ENCODE measurements at regions not wholly inside any gene's neighbourhood (a gene's known extent, or its start where the extent isn't known, plus 50 kb on each side); places are given as distances from the start of the nearest gene placed in this dataset.

DNA sequence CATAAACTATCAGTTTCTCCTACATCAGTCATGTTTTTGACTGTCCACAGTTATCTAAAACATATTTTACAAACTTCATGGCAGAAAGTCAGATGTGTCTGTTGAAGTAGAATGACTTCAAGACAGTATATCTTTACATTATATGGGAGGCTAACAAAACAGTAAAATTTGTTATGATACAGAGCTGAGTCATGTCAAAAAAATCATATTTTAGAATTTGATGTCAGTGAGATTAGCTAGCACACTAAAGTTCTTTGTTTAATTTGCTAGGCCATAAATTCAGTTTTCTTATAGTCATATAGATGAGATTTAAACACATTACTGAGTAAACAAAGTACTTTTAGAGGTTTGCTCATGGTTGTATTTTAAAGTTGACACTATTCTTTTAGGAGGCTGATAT lies 80.3 kb upstream of the IGSF10 start:
- H3K4me1 ChIP-seq (ENCODE audit: low read depth) = no peaks in the 10 kb centered on the region
- no peaks in the 10 kb centered on the region for H3K36me3 ChIP-seq (ENCODE audit: low read depth)
- TF ChIP-seq, protein P1, sequence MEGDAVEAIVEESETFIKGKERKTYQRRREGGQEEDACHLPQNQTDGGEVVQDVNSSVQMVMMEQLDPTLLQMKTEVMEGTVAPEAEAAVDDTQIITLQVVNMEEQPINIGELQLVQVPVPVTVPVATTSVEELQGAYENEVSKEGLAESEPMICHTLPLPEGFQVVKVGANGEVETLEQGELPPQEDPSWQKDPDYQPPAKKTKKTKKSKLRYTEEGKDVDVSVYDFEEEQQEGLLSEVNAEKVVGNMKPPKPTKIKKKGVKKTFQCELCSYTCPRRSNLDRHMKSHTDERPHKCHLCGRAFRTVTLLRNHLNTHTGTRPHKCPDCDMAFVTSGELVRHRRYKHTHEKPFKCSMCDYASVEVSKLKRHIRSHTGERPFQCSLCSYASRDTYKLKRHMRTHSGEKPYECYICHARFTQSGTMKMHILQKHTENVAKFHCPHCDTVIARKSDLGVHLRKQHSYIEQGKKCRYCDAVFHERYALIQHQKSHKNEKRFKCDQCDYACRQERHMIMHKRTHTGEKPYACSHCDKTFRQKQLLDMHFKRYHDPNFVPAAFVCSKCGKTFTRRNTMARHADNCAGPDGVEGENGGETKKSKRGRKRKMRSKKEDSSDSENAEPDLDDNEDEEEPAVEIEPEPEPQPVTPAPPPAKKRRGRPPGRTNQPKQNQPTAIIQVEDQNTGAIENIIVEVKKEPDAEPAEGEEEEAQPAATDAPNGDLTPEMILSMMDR (IDR thresholded peaks at IDR 0.05) = no peak
- no peak for DNase-seq
- peak; percentile 57 for ATAC-seq
- no peaks in the 10 kb centered on the region for H3K9me3 ChIP-seq
- intact Hi-C loops (cut with DNase I, micrococcal nuclease) = no loop called here
- no peak overlapping the region for H3K4me3 ChIP-seq

DNA sequence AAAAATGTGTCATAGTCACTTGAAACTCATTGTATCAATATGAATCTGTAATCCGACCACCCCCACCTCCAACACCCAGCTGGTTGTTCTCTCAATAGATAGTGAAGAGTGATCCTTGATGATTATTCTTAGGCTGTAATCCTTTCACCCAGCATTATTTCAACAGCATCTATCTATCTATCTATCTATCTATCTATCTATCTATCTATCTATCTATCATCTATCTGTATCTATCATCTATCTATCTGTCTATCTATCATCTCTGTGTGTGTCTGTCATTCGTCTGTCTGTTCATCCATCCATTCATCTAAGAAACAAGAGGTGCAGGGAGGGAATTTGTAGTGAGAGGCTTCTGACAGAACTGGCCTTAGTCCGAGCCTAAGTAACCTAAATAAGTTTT lies 78.7 kb upstream of the IGSF10 start:
- ATAC-seq = no peak
- no peak overlapping the region for H3K4me3 ChIP-seq
- no peak for DNase-seq
- H3K36me3 ChIP-seq (ENCODE audit: low read depth) = no peaks in the 10 kb centered on the region
- H3K4me1 ChIP-seq (ENCODE audit: low read depth) = no peaks in the 10 kb centered on the region
- TF ChIP-seq, protein P1 (IDR thresholded peaks at IDR 0.05) = no peak
- no peaks in the 10 kb centered on the region for H3K9me3 ChIP-seq
- intact Hi-C loops (cut with DNase I, micrococcal nuclease) = no loop called here

DNA sequence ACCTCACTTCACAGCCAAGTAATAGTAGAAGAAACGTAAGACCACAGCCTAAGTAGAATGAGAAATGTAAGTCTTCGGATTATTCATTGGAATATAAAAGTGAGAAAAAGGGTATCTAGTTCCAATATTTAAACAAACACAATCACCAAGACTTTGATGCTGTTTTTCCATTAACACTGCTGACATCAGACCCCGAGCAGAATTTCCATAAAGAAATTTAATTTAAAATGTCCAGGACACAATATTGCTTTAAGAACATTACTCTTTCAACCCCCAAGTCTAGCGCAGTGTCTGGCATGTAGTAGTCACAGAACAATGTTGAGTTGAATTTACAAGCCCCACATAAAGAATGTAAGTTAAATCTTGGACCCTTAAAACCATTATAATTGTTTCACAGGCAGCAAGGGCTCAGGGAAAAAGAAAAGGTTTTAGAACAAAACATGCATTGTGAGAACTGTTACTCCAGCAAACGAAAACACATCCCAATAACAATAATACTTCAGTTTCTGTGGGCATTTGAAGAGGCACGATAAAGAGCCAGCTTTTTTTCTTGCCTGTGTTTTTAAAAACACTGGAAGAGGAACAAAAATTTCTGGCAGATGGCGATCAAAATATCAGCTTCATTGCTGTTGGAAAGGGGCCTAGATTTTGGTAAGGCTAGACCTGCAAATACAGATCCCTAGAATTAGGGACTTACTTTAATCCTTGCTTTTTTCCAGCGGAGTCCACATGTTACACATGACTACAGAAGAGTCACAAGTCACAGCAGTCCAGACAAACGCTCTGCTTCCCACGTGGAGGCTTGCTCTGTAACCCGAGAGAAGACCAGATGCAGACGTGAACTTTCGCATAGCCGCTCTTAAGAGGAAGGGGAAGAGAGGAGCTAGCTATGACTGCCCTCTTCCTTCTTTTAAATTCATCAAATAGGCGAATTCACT lies 77.9 kb upstream of the IGSF10 start:
- Histone ChIP-seq H3K36me3 (ENCODE audit: low read depth) (no peaks in the 10 kb centered on the region), H3K4me1 (ENCODE audit: low read depth) (no peaks in the 10 kb centered on the region), H3K4me3 (no peak overlapping the region), H3K9me3 (no peaks in the 10 kb centered on the region)
- DNase-seq (no peak), ATAC-seq (no peak)
- TF ChIP-seq, protein P1 (IDR thresholded peaks at IDR 0.05) = no peak
- intact Hi-C loops (cut with DNase I, micrococcal nuclease) = no loop called here

DNA sequence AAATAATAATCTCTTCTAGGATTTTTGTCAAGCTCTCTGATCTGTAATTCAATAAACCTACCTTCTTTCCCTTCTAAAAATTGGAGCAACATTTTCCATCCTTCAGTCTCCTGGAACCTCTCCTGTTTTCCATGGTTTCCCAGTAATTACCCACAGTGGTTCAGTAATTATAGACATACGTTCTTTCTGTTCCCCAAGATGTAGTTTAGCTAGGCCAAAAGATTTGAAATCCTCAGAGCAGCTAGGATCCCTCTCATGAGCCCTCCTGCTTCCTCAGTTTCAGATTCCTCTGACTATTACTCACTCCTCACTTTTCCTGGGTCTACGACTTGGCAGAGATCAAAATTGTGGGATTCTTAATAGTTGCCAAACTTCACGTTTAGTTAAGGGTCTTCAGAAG lies 76.9 kb upstream of the IGSF10 start:
- TF ChIP-seq, protein P1 (IDR thresholded peaks at IDR 0.05) = no peak
- no peak for ATAC-seq
- no peak overlapping the region for H3K4me3 ChIP-seq
- H3K36me3 ChIP-seq (ENCODE audit: low read depth) = no peaks in the 10 kb centered on the region
- H3K4me1 ChIP-seq (ENCODE audit: low read depth) = no peaks in the 10 kb centered on the region
- intact Hi-C loops (cut with DNase I, micrococcal nuclease) = no loop called here
- no peaks in the 10 kb centered on the region for H3K9me3 ChIP-seq
- DNase-seq = no peak

DNA sequence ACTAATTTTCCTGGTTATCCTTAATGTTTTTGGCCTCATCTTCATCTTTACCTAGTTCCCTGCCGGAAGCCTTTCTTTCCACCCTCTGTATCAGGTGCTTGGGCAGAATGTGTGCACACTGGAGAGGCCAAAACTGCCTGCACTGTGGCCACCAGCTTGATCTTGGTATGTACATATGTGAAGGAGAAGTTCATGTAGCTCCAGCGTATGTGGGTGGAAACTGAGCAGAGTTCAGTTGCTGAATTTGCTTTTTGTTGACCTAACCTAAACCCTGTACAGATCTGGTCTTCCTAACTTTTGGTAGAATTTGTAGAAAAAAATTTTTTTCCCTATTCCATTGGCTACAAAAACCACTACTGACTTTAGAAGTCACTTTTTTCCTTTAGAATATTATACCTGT lies 65.9 kb upstream of the IGSF10 start:
- Histone ChIP-seq H3K4me3 (no peak overlapping the region), H3K36me3 (ENCODE audit: low read depth) (no peaks in the 10 kb centered on the region), H3K4me1 (ENCODE audit: low read depth) (no peaks in the 10 kb centered on the region), H3K9me3 (no peaks in the 10 kb centered on the region)
- ATAC-seq (no peak), DNase-seq (no peak)
- intact Hi-C loops (cut with DNase I, micrococcal nuclease) = no loop called here
- TF ChIP-seq, protein P1 (IDR thresholded peaks at IDR 0.05) = no peak

Data from mucosa of descending colon (tissue), 3 donors.